WTC11 (cell line): ENCODE measurements at regions not wholly inside any gene's neighbourhood (a gene's known extent, or its start where the extent isn't known, plus 50 kb on each side); places are given as distances from the start of the nearest gene placed in this dataset.

ENCODE experiments used
- ATAC-seq: fragments of 200-7000 bp; cut with Tn5 transposase; 2 replicates; pipeline ENCODE4 v1.10.0; 2021; ENCODE audit warnings: mild to moderate bottlenecking, moderate library complexity
- CTCF ChIA-PET: fragments of 300-600 bp; sonication (Branson Sonifier 250); formaldehyde crosslinking; loops from one replicate; lab custom pipeline; 2021; ENCODE audit warnings: antibody characterized with exemption; lab: Charles Lee
- POLR2A ChIA-PET: fragments of 350-600 bp; sonication (Branson Sonifier 250); formaldehyde crosslinking; loops from one replicate; lab custom pipeline; 2021; ENCODE audit warnings: antibody characterized with exemption; lab: Charles Lee
- DNase-seq: peaks from one replicate; pipeline ENCODE4 v3.0.0; 2021; ENCODE audit warnings: low spot score
- H3K27ac Mint-ChIP-seq: 2 replicates; pipeline ENCODE4 v1.8.0; 2021; ENCODE audit warnings: mixed read lengths
- H3K27me3 Mint-ChIP-seq: 2 replicates; pipeline ENCODE4 v1.8.0; 2021; ENCODE audit warnings: low read depth, mild to moderate bottlenecking, moderate library complexity, mixed read lengths
- H3K36me3 Mint-ChIP-seq: 2 replicates; pipeline ENCODE4 v1.8.0; 2021; ENCODE audit warnings: mixed read lengths
- H3K4me1 Mint-ChIP-seq: 2 replicates; pipeline ENCODE4 v1.8.0; 2022; ENCODE audit warnings: mixed read lengths
- H3K4me3 Mint-ChIP-seq: 2 replicates; pipeline ENCODE4 v1.8.0; 2021; ENCODE audit warnings: mild to moderate bottlenecking, moderate library complexity, mixed read lengths
- H3K9me3 Mint-ChIP-seq: 2 replicates; pipeline ENCODE4 v1.8.0; 2021; ENCODE audit warnings: mixed read lengths
- MAX ChIP-seq: sonication (generic); formaldehyde crosslinking; IDR thresholded peaks from 2 replicates; pipeline ENCODE4 v1.8.0; 2022; ENCODE audit warnings: mild to moderate bottlenecking, missing genetic modification reagents
- NFE2L1 ChIP-seq: sonication (generic); formaldehyde crosslinking; IDR thresholded peaks from 2 replicates; pipeline ENCODE4 v1.8.1; 2023; ENCODE audit warnings: missing genetic modification reagents
- NR1H2 ChIP-seq: sonication (generic); formaldehyde crosslinking; IDR thresholded peaks from 2 replicates; pipeline ENCODE4 v1.9.0; 2021; ENCODE audit warnings: mild to moderate bottlenecking, moderate library complexity, missing genetic modification reagents
- NR2C2 ChIP-seq: sonication (generic); formaldehyde crosslinking; IDR thresholded peaks from 2 replicates; pipeline ENCODE4 v1.8.0; 2022; ENCODE audit warnings: mild to moderate bottlenecking, missing genetic modification reagents
- TF ChIP-seq, protein P1 (sequence below): sonication (generic); formaldehyde crosslinking; IDR thresholded peaks from 2 replicates; pipeline ENCODE4 v1.8.0; 2022; ENCODE audit warnings: missing genetic modification reagents
- TF ChIP-seq, protein P2 (sequence below): sonication (generic); formaldehyde crosslinking; IDR thresholded peaks from 2 replicates; pipeline ENCODE4 v1.8.1; 2023; ENCODE audit warnings: mild to moderate bottlenecking, missing genetic modification reagents, borderline replicate concordance
- TF ChIP-seq, protein P3 (sequence below): fragments of 200-600 bp; IDR thresholded peaks from 2 replicates; pipeline ENCODE4 v1.8.0; 2022; ENCODE audit warnings: antibody characterized with exemption

DNA sequence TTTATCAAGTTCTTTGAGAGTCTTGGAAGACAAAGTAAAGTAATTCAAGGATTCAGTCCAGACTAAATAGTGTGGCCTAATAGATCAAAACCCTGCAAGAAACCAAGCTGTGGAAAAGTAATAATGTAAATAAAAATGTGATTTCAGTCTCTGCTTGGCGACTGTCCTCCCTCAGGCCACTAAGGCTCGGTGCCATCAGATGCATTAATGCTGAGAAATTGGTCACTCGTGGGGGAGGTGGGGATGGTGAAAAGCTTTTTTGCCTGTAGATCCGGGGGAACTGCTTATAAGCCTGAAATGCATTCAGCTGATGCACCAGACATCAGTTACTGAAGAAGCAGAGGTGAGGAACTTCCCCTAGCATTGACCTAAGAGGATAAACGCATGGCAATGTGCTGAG lies 182.6 kb upstream of the TBX20 start (continued):
- TF ChIP-seq NR2C2 (CRISPR knock-in tag) (no peak), NFE2L1 (no peak)
- TF ChIP-seq, protein P1, sequence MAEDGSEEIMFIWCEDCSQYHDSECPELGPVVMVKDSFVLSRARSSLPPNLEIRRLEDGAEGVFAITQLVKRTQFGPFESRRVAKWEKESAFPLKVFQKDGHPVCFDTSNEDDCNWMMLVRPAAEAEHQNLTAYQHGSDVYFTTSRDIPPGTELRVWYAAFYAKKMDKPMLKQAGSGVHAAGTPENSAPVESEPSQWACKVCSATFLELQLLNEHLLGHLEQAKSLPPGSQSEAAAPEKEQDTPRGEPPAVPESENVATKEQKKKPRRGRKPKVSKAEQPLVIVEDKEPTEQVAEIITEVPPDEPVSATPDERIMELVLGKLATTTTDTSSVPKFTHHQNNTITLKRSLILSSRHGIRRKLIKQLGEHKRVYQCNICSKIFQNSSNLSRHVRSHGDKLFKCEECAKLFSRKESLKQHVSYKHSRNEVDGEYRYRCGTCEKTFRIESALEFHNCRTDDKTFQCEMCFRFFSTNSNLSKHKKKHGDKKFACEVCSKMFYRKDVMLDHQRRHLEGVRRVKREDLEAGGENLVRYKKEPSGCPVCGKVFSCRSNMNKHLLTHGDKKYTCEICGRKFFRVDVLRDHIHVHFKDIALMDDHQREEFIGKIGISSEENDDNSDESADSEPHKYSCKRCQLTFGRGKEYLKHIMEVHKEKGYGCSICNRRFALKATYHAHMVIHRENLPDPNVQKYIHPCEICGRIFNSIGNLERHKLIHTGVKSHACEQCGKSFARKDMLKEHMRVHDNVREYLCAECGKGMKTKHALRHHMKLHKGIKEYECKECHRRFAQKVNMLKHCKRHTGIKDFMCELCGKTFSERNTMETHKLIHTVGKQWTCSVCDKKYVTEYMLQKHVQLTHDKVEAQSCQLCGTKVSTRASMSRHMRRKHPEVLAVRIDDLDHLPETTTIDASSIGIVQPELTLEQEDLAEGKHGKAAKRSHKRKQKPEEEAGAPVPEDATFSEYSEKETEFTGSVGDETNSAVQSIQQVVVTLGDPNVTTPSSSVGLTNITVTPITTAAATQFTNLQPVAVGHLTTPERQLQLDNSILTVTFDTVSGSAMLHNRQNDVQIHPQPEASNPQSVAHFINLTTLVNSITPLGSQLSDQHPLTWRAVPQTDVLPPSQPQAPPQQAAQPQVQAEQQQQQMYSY (CRISPR knock-in tag): no peak
- TF ChIP-seq, protein P2, sequence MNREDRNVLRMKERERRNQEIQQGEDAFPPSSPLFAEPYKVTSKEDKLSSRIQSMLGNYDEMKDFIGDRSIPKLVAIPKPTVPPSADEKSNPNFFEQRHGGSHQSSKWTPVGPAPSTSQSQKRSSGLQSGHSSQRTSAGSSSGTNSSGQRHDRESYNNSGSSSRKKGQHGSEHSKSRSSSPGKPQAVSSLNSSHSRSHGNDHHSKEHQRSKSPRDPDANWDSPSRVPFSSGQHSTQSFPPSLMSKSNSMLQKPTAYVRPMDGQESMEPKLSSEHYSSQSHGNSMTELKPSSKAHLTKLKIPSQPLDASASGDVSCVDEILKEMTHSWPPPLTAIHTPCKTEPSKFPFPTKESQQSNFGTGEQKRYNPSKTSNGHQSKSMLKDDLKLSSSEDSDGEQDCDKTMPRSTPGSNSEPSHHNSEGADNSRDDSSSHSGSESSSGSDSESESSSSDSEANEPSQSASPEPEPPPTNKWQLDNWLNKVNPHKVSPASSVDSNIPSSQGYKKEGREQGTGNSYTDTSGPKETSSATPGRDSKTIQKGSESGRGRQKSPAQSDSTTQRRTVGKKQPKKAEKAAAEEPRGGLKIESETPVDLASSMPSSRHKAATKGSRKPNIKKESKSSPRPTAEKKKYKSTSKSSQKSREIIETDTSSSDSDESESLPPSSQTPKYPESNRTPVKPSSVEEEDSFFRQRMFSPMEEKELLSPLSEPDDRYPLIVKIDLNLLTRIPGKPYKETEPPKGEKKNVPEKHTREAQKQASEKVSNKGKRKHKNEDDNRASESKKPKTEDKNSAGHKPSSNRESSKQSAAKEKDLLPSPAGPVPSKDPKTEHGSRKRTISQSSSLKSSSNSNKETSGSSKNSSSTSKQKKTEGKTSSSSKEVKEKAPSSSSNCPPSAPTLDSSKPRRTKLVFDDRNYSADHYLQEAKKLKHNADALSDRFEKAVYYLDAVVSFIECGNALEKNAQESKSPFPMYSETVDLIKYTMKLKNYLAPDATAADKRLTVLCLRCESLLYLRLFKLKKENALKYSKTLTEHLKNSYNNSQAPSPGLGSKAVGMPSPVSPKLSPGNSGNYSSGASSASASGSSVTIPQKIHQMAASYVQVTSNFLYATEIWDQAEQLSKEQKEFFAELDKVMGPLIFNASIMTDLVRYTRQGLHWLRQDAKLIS (CRISPR knock-in tag): no peak

GRCh38 chr7:35430547-35431153 lies 176.8 kb upstream of the TBX20 start:
- peaks cover 64% of the 10 kb centered on the region for H3K9me3 Mint-ChIP-seq
- no peaks in the 10 kb centered on the region for H3K4me1 Mint-ChIP-seq
- no peak overlapping the region for H3K4me3 Mint-ChIP-seq
- DNase-seq (peak; percentile 52), ATAC-seq (peak; percentile 98)
- TF ChIP-seq NR1H2 (CRISPR knock-in tag): no peak
- TF ChIP-seq, protein P3, sequence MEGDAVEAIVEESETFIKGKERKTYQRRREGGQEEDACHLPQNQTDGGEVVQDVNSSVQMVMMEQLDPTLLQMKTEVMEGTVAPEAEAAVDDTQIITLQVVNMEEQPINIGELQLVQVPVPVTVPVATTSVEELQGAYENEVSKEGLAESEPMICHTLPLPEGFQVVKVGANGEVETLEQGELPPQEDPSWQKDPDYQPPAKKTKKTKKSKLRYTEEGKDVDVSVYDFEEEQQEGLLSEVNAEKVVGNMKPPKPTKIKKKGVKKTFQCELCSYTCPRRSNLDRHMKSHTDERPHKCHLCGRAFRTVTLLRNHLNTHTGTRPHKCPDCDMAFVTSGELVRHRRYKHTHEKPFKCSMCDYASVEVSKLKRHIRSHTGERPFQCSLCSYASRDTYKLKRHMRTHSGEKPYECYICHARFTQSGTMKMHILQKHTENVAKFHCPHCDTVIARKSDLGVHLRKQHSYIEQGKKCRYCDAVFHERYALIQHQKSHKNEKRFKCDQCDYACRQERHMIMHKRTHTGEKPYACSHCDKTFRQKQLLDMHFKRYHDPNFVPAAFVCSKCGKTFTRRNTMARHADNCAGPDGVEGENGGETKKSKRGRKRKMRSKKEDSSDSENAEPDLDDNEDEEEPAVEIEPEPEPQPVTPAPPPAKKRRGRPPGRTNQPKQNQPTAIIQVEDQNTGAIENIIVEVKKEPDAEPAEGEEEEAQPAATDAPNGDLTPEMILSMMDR: peak; percentile 52
- CTCF ChIA-PET: interaction anchor here (0.6 to 1.4 kb wide), 14 partner anchors 16 to 578 kb away, joined by 3 to 14 read pairs (median 3); partner anchors contain the start of gene TBX20
- no peak overlapping the region for H3K27ac Mint-ChIP-seq
- H3K36me3 Mint-ChIP-seq: peaks cover 45% of the 10 kb centered on the region
- POLR2A ChIA-PET: no interaction called here
- no peaks in the 10 kb centered on the region for H3K27me3 Mint-ChIP-seq

- peak; percentile 61 for DNase-seq
- Mint-ChIP-seq H3K36me3 (peaks cover 20% of the 10 kb centered on the region), H3K9me3 (peaks cover 42% of the 10 kb centered on the region), H3K27me3 (peaks cover 18% of the 10 kb centered on the region), H3K4me3 (no peak overlapping the region), H3K27ac (no peak overlapping the region), H3K4me1 (no peaks in the 10 kb centered on the region)
- ATAC-seq: peak; percentile 82
- ChIA-PET CTCF (interaction anchor here (0.6 to 3.7 kb wide), 34 partner anchors 9 to 482 kb away, joined by 3 to 33 read pairs (median 4); no protein-coding TSS in a partner anchor), POLR2A (no interaction called here)
- TF ChIP-seq MAX (CRISPR knock-in tag): no peak
- TF ChIP-seq, protein P3: peak; percentile 42; the same call in 1 of the 2 replicates
These were observed 171.1 kb upstream of the TBX20 start for GRCh38 chr7:35424869-35425495.
